ENCODE measurements at regions not wholly inside any gene's neighbourhood (a gene's known extent, or its start where the extent isn't known, plus 50 kb on each side); places are given as distances from the start of the nearest gene placed in this dataset.

DNA sequence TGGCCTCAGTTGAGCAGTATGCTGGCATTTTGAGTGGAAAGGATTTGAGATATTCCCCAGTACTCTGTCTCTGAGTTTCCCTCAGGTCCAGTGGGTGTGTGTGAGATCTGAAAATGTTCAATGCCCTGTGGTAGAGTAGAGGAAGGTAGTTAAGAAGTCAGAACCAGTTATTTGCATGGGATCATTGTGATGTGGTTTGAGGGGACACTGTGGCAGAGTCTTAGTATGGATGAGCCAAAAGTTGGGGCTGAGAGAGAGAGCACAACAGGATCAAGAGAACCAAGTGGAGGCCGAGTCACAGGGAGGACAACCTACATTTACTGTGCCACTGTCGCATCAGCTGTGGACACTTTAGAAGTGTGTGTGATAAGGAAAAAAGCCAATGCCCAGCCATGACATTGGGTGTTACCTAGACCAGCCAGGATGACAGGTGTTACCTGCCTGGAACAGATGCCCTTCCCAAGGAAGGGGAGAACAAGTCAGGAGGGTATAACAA lies 128.9 kb upstream of the IL12B start:
- peak; percentile 41 for DNase-seq (ENCODE audit: low read depth)
- TF ChIP-seq, protein P1, sequence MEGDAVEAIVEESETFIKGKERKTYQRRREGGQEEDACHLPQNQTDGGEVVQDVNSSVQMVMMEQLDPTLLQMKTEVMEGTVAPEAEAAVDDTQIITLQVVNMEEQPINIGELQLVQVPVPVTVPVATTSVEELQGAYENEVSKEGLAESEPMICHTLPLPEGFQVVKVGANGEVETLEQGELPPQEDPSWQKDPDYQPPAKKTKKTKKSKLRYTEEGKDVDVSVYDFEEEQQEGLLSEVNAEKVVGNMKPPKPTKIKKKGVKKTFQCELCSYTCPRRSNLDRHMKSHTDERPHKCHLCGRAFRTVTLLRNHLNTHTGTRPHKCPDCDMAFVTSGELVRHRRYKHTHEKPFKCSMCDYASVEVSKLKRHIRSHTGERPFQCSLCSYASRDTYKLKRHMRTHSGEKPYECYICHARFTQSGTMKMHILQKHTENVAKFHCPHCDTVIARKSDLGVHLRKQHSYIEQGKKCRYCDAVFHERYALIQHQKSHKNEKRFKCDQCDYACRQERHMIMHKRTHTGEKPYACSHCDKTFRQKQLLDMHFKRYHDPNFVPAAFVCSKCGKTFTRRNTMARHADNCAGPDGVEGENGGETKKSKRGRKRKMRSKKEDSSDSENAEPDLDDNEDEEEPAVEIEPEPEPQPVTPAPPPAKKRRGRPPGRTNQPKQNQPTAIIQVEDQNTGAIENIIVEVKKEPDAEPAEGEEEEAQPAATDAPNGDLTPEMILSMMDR (IDR thresholded peaks at IDR 0.05; ENCODE audit: insufficient read depth, low read depth, low read length, missing control alignments), result no peak
- H3K4me3 ChIP-seq (ENCODE audit: low read depth, low read length), result no peak overlapping the region

DNA sequence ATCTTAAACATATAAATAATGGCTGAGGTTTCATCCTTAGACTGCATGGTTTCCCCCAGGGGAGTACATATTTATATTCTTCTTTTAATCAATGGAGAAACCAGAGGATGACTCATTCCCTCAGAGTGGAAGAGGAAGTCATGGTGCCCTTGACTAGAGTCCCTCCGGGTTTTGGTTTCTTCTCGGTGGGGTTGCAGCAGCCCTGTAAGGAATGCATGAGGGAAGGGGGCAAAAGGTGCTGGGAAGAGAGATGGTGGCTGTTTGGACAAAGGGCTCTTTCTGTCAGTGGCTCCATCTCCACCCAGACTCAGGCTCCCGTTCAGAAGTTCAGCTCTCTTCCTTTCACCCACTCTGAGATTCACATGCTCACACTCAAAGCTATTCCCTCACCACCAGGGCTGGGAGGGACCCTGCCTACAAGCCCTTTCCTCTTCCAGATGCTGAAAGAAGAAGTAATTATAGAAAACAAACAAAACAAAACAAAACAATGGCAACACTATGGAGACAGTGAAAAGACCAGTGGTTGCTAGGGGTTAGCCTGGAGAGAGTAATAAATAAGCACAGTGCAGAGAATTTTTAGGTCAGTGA lies 129.8 kb upstream of the IL12B start:
- no peak overlapping the region for H3K4me3 ChIP-seq (ENCODE audit: low read depth, low read length)
- DNase-seq (ENCODE audit: low read depth), result peak; percentile 67
- TF ChIP-seq, protein P1 (IDR thresholded peaks at IDR 0.05; ENCODE audit: insufficient read depth, low read depth, low read length, missing control alignments), result no peak

DNA sequence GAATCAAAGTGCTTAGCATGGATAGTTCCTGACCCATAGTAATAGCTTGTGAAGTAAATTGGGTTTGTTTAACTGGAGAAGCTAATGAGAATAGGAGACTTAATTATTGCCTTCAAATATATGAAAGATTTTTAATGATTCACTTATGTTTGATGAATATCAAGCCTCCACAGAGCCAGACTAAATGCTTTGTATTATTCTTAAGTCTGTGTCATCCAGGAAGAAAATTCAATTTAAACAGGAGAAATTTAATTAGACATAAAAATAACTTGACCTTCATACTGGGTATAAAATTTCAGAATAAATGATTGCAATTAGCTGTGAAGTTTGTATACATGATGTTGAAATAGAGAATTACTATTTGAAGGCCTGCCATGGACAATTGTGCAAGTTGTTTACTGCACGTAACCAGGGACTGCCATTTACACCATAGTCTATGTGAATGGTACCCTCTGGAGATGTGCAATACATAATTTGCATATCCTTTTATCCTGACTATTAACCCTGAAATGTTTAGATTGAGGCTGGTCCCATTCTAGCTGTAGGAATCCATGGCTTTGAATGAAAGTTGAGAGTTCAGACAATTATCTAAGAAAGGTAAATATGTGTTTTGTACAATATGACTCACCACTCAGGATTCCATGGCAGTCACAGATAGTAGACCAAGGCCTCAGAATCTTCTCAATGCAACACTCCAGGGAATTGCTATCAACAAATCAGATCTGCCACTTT lies 133.5 kb upstream of the IL12B start:
- no peak overlapping the region for H3K4me3 ChIP-seq (ENCODE audit: low read depth, low read length)
- TF ChIP-seq, protein P1 (IDR thresholded peaks at IDR 0.05; ENCODE audit: insufficient read depth, low read depth, low read length, missing control alignments), result no peak
- no peak for DNase-seq (ENCODE audit: low read depth)

DNA sequence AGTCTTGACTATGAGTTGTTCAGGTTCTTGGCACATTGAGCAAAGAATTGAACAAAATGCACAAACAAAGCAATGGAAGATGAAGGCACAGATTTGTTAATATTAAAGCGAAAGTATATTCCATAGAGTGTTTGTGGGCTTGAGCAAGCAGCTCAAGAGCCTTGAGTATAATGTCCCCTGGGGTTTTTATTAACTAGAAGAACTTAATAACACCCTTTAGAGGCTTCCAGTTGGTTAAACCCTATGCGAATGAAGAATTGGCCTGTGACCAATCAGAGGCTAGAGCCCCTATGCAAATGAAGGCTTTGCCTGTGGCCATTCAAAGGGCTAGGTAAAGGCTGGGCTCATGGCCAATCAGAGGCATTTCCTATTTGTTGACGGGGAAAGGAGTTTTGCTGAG lies 135.3 kb upstream of the IL12B start:
- TF ChIP-seq, protein P1 (IDR thresholded peaks at IDR 0.05; ENCODE audit: insufficient read depth, low read depth, low read length, missing control alignments), result no peak
- no peak overlapping the region for H3K4me3 ChIP-seq (ENCODE audit: low read depth, low read length)
- no peak for DNase-seq (ENCODE audit: low read depth)

DNA sequence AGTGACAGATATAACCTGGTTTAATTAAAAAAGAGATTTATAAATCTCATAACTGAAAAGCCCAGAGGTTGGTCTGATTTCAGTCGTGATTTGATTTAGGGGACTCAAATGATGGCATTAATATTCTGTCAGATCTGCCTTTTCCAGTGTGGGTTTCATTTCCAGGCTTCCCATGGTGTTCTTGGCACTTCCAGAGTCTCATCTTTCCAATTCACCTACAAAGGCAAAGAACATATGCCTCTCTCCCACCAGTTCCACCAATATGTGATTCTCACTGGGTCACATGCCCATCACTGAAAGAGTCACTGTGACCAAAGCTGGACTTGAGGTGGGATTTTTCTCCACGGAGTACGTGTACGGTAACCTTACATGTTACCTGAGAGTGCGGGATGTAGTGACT lies 137.4 kb upstream of the IL12B start:
- no peak for DNase-seq (ENCODE audit: low read depth)
- no peak overlapping the region for H3K4me3 ChIP-seq (ENCODE audit: low read depth, low read length)
- TF ChIP-seq, protein P1 (IDR thresholded peaks at IDR 0.05; ENCODE audit: insufficient read depth, low read depth, low read length, missing control alignments), result no peak

DNA sequence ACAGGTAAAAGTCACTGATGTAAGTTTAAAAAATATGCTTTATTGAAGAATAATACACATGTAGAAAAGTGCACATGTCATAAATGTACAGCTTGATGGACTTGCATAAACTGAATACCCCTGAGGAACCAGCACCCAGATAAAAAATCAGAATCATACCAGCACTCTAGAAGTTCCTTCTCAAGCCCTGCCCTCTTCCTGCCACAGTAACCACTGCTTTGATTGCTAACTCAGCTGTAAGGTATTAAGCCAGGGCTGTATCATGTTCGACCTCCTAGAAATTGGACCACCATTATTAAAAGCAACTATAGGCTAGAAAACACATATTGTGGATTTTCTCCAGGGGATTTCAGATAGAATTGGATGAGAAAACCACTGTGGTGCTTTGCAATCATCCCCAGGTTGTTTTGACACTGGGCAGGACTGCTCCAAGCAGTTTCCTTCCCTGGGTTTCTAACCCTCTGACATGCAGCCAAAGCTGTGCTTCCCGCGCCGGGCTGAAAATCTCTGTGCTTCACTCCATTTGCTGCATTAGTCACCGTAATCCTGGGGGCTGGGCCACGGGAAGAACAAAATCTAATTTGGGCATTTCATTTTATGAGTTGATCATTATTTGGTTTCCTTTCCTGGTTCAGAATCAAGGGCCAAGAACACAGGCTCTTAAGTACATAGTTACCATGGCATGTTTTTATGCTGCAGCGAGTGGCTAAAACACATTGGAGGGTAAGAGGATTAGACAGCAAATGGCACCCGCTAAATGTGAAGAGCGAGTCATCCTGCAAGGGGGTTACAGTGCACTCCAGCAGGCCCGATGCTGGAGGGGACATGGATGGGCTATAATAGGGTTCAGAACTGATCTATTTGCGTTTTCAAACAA lies 139.4 kb upstream of the IL12B start:
- DNase-seq (ENCODE audit: low read depth), result peak; percentile 17
- TF ChIP-seq, protein P1 (IDR thresholded peaks at IDR 0.05; ENCODE audit: insufficient read depth, low read depth, low read length, missing control alignments), result no peak
- no peak overlapping the region for H3K4me3 ChIP-seq (ENCODE audit: low read depth, low read length)

Measured in GM12865 (cell line).